GM19324 (cell line): ENCODE measurements at regions not wholly inside any gene's neighbourhood (a gene's known extent, or its start where the extent isn't known, plus 50 kb on each side); places are given as distances from the start of the nearest gene placed in this dataset.
"Not testable (repeated sequence)": the region's sequence is repeated elsewhere in the genome, so short reads cannot be mapped to it uniquely, and the experiment has no call there.

Experiments used
- ATAC-seq: cut with Tn5 transposase; IDR thresholded peaks from one replicate; pipeline ENCODE4 v1.9.1; 2021; ENCODE audit warnings: mild to moderate bottlenecking, moderate library complexity; ENCODE audit not compliant: unreplicated experiment, low FRiP score

GRCh38 chr1:182172699-182173098, 111.2 kb upstream of the ZNF648 start:
- ATAC-seq = no peak

- ATAC-seq = no peak
Measured at GRCh38 chr1:182170891-182171461, 109.5 kb upstream of the ZNF648 start.

- no peak for ATAC-seq
Measured at GRCh38 chr1:182169203-182169602, 107.7 kb upstream of the ZNF648 start.

GRCh38 chr1:182166750-182167149, 105.2 kb upstream of the ZNF648 start:
- no peak for ATAC-seq

GRCh38 chr1:182166321-182166720, 104.8 kb upstream of the ZNF648 start:
- no peak for ATAC-seq

- ATAC-seq = no peak
Measured at GRCh38 chr1:182164273-182164672, 102.8 kb upstream of the ZNF648 start.

- ATAC-seq = no peak
Measured at GRCh38 chr1:182163821-182164223, 102.3 kb upstream of the ZNF648 start.

- ATAC-seq = no peak
Measured at GRCh38 chr1:182159443-182159842, 97.9 kb upstream of the ZNF648 start.

GRCh38 chr1:182157187-182157586, 95.7 kb upstream of the ZNF648 start:
- ATAC-seq = no peak

- ATAC-seq = not testable (repeated sequence)
Measured at GRCh38 chr1:182154425-182154824, 92.9 kb upstream of the ZNF648 start.

- ATAC-seq = no peak
Measured at GRCh38 chr1:182149411-182149965, 88.0 kb upstream of the ZNF648 start.

- no peak for ATAC-seq
Measured at GRCh38 chr1:182147951-182148350, 86.4 kb upstream of the ZNF648 start.

- ATAC-seq = peak; percentile 87
Measured at GRCh38 chr1:182147136-182147820, 85.8 kb upstream of the ZNF648 start.

- ATAC-seq = no peak
Measured at GRCh38 chr1:182146286-182146685, 84.8 kb upstream of the ZNF648 start.

- no peak for ATAC-seq
Measured at GRCh38 chr1:182145441-182145840, 83.9 kb upstream of the ZNF648 start.

GRCh38 chr1:182144646-182145030, 83.1 kb upstream of the ZNF648 start:
- no peak for ATAC-seq

GRCh38 chr1:182143825-182144645, 82.5 kb upstream of the ZNF648 start:
- no peak for ATAC-seq

- ATAC-seq = no peak
Measured at GRCh38 chr1:182143154-182143657, 81.7 kb upstream of the ZNF648 start.

- ATAC-seq = no peak
Measured at GRCh38 chr1:182142621-182143020, 81.1 kb upstream of the ZNF648 start.

GRCh38 chr1:182141040-182141439, 79.5 kb upstream of the ZNF648 start:
- no peak for ATAC-seq

GRCh38 chr1:182139496-182139895, 78.0 kb upstream of the ZNF648 start:
- ATAC-seq = no peak
